HL-60/S4 (cell line): ENCODE measurements at regions not wholly inside any gene's neighbourhood (a gene's known extent, or its start where the extent isn't known, plus 50 kb on each side); places are given as distances from the start of the nearest gene placed in this dataset.
"Not testable (repeated sequence)": the region's sequence is repeated elsewhere in the genome, so short reads cannot be mapped to it uniquely, and the experiment has no call there.

Experiments used
- in situ Hi-C: fragments of 300-500 bp; cut with MboI; formaldehyde crosslinking; loops from 2 replicates; pipeline ENCODE4 v1.14.3; 2022; ENCODE audit warnings: low sequenced_read_pairs

DNA sequence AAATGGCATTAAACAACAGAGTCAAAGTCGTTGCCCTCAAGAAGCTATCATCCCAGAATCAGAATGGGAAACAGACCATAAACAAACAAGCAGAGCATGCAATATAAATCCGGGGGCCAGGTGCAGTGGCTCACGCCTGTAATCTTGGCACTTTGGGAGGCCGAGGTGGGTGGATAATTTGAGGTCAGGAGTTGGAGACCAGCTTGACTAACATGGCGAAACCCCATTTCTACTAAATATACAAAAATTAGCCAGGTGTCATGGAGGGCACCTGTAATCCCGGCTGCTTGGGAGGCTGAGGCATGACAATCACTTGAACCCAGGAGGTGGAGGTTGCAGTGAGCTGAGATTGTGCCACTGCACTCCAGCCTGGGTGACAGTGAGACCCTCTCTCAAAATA lies 249.8 kb downstream of the CYRIA start:
- in situ Hi-C loops: not testable (repeated sequence)

DNA sequence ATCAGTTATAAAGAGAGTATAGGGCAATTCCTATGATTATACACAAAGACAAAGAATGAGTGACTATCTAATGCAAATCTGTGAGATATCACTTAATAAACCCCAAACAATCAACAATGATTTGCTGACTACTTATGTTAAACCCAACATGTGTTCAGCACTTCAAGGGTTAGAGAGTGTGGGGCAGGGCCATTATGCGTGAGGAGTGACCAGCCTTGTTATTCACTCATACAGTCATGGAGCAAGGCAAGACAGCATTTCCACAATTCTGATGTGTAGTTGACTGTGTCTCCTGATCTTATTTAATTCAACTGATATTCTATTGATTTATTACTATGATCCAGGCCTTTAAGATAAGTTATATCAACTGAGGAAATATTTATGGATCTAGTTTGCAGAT lies 251.7 kb downstream of the CYRIA start:
- in situ Hi-C loops: no loop called here

DNA sequence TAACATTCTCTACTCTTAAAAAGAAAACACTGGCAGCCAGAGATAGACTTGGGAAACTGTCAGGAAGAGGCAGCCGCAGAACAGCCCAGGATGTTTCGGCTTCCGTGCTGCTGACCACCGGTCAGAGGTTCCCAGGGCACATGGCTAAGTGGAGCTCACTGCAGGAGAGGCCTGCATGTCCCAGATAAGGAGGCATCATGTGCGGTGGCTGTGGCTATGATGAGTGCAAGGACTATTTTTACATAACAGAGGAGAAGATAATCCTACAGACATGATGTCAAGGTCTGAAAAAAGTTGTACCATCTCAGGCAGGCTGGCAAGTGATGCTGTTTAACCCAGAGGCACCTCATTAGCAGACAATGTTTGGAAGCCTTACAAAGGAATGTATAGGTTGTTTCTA lies 252.3 kb downstream of the CYRIA start:
- in situ Hi-C loops: no loop called here

DNA sequence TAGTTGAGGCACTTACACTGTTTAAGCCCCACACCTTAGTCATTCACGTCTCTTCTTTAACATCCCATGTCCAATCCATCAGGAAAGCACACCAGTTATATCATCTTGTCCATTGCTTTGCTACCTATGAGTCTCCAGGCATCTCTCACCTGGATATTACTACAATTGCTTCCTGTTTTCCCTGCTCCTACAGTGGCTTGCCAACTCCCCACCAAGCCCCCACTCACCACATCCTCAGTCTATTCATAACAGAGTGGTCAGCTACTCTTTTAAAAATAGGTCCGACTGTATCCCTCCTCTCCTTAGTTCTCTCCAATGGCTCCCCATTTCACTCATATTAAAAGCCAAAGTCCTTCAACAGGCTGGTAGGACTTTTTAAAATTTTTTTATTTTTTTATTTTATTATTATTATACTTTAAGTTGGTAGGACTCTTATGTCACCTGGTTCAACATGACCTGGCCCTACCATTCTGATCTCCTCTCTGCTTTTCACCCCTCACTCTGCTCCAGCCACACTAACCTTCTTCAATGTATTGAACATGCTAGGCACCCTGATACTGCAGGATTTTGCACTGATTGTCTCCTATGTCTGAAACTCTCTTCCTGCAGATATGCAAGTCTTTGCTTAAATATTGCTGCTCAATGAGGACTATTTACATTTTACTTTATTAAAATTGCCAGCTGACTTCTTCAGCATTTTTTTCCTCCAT lies 253.2 kb downstream of the CYRIA start:
- in situ Hi-C loops: no loop called here

DNA sequence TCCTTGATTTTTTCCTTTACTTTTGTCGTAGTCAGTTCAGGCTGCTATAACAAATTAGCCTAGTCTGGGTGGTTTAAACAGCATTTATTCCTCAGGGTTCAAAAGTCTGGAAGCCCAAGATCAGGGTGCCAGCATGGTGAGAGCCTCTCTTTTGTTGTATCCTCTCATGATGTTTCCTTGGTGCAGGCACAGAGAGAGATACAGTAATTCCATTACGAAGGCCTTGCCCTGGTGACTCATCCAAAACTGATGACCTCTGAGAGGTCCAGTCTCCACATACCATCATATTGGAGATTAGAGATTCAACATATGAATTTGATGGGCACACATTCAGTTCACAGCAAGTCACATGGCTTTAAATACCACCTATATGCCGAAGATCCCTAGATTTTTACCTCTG lies 253.8 kb downstream of the CYRIA start:
- in situ Hi-C loops: no loop called here

DNA sequence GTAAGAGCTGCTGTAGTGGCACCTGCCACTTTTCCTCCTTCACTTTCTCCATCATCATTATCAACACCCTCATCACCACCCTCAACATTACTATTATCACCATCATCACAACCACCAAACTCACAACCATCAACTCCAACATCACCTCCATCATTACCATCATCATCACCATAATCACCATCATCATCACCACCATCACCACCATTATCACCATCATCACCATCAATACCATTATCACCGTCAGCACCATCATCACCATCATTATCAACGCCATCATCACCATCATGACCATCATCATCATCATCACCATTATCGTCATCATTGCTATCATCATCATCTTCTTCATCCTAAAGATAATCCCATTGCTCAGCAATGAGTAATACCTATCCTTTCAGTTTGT lies 255.8 kb downstream of the CYRIA start:
- in situ Hi-C loops: no loop called here

DNA sequence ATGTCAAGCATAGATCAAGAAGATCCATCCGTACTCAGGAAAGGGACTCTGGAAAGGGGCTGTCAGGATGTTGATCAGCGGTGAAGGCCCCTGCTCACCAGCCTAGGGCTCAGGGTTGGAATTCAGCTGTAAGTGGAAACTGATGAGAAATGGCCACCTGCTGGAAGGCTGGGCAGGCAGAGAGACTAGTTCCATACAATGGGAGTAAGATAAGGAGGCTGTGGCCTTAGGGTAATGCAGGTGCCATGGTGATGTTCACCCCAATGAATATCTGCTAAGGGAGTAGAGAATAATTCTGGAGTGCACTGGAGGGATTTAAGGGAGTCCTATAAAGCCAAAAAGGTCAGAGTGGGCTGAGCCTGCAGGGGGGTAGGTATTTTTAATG lies 256.6 kb downstream of the CYRIA start:
- in situ Hi-C loops: no loop called here

DNA sequence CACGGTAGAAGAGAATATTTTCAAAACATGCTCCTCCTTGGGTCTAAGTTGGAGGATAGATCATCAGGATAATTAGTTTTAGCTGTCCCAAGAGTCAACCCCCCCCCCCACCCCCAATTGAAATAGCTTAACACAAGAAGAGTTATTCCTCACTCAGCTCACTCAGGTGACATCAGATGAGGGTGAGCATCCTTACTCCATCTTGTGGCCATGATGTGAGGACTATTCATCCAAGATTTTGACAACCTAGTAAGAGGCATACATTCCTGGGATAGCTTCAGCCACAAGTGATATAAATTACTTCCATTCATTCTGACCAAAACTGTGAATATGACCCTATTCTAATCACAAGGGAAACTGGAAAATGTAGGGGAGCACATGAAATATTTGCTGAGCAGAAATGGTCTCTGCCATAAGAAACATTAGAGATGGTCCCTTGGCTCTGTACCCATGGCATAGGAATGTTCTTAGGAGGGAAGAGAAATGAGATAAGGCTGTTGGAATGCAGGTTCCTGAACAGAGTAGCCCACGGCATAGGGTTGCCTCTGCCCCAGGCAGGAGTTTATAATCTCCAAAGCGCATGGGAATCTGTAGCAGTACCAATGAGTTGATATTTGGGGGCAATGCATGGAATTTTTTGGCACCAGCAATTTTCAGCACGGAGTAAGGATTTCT lies 257.2 kb downstream of the CYRIA start:
- in situ Hi-C loops: no loop called here

DNA sequence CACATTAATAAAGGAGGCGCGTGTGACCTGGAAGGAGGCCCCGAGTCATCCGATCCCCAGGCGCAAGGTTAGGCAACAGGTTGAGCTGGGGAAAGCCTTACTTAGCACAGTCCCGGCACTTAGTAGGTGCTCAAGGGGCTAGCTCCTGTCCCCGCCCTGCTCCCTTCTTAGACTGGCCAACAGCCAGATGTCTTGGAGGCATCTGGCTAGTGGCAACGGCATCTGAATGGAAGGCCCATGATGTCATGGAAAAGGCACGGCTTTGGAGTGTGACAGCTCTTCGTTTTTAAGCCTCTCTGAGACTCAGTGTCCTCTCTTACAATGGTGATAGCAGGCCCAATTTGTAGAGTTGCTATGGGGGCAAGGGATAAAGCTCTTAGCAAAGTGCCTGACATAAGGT lies 258.3 kb downstream of the CYRIA start:
- in situ Hi-C loops: no loop called here

DNA sequence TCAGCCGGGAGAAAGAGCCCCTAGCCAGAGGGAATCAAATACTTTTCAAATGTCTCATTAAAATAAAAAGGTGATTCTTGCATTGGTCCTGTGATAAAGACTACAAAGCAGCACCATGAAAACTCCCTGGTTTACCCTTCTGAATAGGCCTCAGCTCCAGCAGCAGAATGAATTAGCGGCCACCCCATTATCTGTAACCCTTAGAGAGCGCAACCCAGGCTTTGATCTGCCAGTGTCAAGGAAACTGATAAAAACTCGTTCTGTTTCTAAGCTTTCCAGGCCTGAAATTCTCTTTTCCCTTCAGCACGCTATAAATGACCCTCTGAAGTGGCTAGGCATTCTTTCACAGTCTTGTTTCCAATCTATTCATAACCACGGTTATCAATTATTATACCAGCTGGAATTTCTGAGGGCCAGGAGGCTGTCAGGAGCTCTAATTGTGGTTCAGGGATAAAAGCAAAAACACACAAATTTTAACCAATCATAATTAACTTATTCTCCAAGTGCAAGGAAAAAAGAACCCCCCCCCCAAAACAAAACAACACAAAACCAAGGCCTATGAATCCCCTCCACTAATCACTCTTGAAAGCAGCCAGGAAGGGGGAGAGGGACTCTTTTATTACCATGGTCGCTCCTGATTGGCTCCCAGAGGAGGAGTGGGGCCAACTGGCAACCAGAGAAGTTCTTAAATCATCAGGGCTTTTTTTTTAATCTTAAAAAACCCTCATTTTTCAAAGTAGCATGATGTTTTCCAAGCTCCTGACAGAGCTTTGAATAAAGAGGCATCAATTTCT lies 258.9 kb downstream of the CYRIA start:
- in situ Hi-C loops: no loop called here

DNA sequence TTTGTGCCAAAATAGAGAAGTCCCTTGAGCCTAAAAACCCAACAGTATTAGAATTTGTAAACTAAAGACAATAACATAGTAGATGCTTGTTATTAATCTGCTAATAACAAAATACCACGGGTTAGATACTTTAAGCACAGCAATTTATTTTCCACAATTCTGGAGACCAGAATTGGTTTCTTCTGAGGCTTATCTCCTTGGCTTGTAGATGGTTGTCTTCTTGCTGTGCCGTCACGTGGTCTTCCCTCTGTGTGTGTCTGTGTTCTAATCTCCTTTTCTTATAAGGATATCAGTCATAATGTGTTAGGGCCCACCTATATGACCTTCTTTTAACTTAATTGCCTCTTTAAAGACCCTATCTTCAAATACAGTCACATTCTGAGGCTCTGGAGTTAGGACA lies 260.1 kb downstream of the CYRIA start:
- in situ Hi-C loops: no loop called here

DNA sequence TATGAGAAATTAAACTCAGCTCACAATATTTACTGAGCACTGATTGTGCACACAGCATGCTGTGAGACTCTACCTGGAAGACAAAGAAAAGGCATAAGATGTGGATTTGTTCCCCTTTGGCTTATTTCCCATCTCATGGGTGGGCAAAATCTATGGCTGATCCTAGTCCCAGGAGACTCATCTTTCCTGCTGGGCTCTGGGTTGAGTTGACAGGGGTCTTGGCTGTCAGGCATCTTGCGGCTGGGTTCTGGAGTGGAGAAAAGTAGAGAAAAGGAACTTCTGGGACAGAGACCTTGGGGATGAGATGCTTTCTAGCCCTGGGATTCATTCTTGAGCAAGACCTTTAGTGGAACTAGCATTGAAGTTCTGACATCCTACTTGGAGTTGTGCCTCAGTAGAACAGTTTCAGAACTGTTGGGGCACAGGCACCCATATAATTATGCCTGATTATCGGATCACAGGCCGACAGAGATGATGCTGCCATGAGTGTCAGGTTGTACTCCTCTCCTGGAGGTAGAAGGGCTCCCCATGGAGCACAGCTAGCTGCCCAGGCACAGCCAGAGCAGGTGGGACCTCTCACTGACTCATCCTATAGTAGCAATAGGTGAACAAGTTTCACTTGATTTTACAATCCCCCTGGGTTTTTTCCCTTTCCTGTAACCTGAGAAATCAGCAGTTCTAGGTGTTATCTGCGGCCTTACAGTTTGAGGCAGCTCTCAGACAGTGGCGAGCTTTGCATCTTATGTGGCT lies 260.9 kb downstream of the CYRIA start:
- in situ Hi-C loops: no loop called here

DNA sequence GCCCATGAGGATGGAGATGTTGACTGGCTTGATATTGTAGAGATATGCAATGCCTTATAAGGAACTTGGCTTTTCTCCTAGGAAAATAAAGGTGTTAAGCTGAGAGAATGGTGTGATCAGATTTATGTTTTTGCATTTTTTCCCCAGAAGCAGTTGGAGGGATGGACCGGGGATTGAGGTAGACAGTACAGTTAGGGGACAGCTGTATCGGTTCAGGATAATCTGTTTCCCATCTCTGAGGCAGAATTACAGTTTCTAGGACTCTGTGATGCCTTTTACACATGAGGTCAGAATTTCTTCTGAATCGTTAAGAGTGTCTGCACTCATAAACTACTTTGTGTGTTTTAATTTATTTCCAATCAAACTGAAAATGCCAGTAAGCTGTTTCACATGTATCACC lies 261.5 kb downstream of the CYRIA start:
- in situ Hi-C loops: no loop called here

DNA sequence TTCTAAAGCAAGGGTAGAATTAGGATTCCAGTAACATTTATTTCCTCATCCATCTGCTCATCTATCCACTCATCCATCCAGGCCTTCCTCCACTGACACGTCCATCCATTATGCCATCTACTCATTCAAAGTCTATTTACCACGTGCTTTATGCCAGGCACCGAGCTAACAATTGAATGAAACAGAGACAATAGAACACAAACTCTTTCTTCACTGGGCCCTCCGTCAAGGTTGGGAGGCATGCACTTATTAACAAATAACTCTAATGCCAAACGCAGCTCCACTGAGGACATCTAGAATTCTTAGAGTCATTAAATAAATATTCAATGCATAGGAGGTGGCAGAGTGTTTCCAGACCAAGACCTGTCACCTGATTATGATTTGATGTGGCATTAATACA lies 262.7 kb downstream of the CYRIA start:
- in situ Hi-C loops: no loop called here

DNA sequence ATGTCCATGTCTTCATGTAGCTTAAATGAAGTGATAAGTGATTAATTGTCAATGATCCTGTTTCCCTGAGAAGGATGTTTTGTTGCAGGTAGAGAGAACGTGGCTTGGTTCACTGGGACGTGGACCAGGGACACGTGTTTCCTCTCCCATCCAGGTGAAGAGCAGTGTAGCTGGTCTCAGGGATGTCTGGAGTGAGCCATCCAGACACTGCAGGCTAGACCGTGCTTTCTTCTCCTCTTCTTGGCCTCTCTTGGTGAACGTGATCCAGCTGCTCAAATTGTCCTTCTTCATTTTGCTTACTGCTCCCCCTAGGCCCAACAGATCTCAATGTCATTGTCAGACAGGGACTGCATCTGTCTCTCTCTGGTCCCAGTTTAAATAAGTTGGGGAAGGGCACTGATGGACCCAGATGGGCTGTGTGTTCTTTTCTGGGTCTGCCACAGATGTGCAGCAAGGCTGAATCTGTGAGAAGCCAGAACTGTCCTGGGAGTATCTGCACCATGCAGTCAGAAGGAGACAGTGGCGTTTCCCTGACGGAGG lies 263.8 kb downstream of the CYRIA start:
- in situ Hi-C loops: no loop called here

DNA sequence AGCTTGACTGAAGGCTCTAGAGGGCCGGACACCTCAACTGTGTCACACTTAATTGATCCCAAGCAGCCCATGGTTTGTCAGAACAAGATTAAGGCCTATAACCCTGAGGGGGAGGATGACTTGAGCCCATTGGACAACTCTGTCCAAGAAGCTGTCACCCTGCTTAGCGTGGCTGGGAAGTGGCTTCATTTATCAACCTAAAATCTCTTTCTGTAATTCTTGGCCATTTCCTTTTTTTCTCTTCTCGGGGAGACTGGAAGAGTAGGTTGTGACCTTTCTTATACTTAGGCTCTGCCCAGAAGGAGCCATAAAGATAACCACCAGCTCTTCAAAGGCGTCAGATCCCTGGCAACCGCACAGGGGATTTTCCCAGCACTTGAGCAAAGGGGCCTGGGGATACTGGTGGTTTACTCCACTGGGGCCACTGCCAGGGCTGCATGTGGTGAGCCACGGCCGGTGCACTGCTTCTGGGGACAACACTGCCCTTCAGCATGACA lies 265.5 kb downstream of the CYRIA start:
- in situ Hi-C loops: no loop called here

DNA sequence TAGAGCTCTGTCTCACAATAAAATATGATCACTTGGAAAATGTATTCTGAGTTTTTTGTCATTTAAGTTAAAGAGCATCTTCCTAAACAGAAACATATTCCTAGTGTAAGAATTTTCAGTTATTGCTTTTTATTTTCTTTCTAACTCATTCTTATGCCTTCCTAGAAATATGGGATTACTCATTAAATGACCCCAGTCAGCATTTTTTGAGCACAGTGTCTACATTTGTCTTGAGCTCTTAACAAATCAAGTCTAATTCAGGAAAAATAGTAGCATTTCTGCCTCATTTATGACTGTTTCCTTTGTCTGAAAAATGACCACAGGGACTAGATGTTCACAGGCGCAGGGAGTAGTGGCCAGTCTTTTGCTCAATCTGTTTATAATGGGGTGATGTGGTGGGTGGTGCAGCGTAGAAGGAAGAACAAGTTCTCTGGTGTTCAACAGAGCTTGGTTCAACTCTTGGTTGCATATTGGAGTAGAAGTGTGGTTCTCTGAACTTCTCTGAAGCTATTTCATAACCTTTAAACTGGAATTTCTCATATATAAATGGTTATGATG lies 267.1 kb downstream of the CYRIA start:
- in situ Hi-C loops: no loop called here

DNA sequence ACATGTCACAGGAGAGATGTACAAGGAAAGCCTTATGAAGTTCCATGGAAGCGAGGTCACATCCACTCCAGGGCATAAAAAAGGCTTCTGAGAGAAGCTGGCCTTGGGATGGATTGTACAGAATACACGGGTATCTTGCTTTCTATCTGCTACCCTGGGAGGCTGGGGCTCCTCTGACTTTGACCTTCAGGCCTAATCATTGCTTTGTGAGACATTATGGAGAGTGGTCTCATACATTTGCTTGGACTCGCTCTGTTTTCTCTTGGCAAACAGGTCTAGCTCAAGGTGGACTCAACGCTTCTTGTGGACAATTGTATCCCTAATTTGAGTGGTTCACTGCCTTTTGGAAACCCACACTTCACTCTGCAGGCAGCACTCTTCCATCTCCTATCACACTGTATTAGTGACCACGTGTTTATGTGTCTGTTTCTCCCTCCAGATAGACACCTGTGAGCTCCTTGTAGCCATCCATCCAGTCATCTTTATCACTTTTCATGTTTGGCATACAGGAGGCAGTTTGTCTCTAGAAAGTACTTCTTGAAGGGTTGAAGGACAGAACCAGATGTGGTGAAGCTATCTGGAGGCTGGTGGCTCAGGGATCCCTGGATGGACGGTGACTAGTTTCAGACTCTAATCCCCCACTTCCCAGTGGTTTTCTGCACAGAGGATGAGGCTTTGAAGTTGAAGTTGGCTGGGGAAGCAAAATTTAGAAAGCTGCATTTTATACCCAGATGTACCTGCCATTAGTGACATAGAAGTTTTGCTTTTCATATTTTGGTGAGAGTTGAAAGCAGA lies 267.8 kb downstream of the CYRIA start:
- in situ Hi-C loops: no loop called here

DNA sequence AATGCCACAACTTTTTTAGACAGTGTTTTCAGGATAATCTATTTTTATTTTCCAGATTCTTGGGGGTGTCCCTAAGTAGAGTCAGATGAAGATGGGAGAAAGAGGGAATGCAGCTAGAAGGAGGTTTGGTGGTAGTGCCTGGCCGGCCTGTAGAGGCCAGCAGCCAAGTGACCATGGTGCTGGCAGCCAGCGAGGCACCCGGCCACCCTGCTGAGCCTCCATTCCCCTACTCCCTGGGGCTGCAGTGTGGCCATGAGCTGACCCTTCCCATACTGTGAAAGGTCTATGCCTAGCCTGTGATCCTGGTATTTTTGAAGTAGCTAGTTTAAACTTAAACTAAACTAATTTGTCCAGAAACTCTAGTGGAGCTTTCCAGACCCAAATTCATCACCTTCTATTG lies 268.6 kb downstream of the CYRIA start:
- in situ Hi-C loops: no loop called here

DNA sequence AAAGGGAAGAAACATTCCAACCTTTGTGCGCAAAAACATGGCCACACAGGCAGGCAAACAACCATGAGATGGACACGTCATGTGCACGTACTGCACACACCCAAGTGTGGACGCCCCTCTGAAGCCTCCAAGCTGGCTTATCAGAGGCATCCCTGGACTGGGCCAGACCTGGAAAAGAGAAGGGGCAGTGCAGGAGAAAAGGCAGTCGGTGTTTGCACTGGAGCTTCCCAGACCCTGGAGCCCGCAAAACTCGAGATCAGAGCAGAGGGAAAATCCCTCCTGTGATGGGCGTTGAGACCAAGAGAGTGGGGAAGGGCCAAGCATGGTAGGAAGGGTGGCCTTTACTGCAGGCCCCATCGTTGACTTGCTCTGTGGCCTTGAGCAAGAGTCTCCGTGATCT lies 269.5 kb downstream of the CYRIA start:
- in situ Hi-C loops: no loop called here
